ENCODE measurements at regions not wholly inside any gene's neighbourhood (a gene's known extent, or its start where the extent isn't known, plus 50 kb on each side); places are given as distances from the start of the nearest gene placed in this dataset.

DNA sequence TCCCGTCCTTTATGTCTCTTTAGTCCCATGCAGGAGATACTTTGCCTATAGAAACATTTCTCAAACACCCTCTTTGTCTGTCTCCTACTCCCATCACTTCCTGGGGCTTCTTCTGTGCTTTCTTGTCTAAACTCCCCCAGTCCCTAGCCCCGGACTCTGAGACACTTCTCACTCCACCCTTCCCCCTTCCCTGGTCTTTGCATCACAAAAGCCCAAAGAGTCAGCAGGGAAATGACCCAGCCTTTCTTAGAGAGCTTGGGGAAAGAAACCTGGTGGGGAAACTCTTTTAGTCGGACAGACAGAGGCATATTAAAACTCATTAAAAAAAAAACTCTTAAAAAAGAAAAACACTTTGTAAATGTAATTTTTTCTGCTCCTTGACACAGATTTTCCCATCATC, 211.2 kb downstream of the TJP1 start:
- no peaks in the 10 kb centered on the region for H3K4me1 Mint-ChIP-seq (ENCODE audit: low read depth, unreplicated experiment)
- H3K36me3 Mint-ChIP-seq (ENCODE audit: insufficient read depth, unreplicated experiment), result no peaks in the 10 kb centered on the region
- BruUV-seq (replicated peaks), result no TSS peak
- TF ChIP-seq, protein P1, sequence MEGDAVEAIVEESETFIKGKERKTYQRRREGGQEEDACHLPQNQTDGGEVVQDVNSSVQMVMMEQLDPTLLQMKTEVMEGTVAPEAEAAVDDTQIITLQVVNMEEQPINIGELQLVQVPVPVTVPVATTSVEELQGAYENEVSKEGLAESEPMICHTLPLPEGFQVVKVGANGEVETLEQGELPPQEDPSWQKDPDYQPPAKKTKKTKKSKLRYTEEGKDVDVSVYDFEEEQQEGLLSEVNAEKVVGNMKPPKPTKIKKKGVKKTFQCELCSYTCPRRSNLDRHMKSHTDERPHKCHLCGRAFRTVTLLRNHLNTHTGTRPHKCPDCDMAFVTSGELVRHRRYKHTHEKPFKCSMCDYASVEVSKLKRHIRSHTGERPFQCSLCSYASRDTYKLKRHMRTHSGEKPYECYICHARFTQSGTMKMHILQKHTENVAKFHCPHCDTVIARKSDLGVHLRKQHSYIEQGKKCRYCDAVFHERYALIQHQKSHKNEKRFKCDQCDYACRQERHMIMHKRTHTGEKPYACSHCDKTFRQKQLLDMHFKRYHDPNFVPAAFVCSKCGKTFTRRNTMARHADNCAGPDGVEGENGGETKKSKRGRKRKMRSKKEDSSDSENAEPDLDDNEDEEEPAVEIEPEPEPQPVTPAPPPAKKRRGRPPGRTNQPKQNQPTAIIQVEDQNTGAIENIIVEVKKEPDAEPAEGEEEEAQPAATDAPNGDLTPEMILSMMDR (IDR thresholded peaks at IDR 0.05; ENCODE audit: unreplicated experiment), result no peak
- intact Hi-C loops (cut with micrococcal nuclease; ENCODE audit: unreplicated experiment), result no loop called here
- H3K4me3 Mint-ChIP-seq (ENCODE audit: low read depth, unreplicated experiment), result no peak overlapping the region
- DNase-seq, result no peak
- H3K27me3 Mint-ChIP-seq (ENCODE audit: unreplicated experiment), result peaks cover 26% of the 10 kb centered on the region
- no peaks in the 10 kb centered on the region for H3K9me3 Mint-ChIP-seq (ENCODE audit: low read depth, unreplicated experiment)
- H3K27ac Mint-ChIP-seq (ENCODE audit: unreplicated experiment), result no peak overlapping the region
- CTCF ChIA-PET, result no interaction called here

DNA sequence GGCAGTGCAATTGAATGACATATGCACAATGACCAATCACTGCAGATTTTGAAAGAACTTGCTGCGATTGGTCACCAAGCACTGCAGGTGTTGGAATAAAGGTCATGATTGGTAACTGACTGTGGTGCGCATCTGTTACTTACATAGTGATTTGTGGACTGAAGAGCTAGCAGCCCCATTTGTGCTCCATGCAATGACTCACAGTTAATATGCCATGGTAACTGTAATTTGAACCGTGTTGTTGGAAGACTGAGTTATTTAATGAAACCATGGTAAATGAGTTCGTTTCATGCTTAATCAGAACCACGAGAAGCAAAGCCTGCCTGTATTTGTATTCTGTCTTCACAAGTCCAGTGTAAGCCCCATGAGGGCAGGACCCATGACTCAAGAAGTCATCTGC, 220.5 kb downstream of the TJP1 start:
- intact Hi-C loops (cut with micrococcal nuclease; ENCODE audit: unreplicated experiment), result no loop called here
- CTCF ChIA-PET, result no interaction called here
- no peaks in the 10 kb centered on the region for H3K27me3 Mint-ChIP-seq (ENCODE audit: unreplicated experiment)
- no peak overlapping the region for H3K27ac Mint-ChIP-seq (ENCODE audit: unreplicated experiment)
- TF ChIP-seq, protein P1 (IDR thresholded peaks at IDR 0.05; ENCODE audit: unreplicated experiment), result no peak
- no peak for DNase-seq
- H3K4me1 Mint-ChIP-seq (ENCODE audit: low read depth, unreplicated experiment), result no peaks in the 10 kb centered on the region
- no peaks in the 10 kb centered on the region for H3K36me3 Mint-ChIP-seq (ENCODE audit: insufficient read depth, unreplicated experiment)
- no TSS peak for BruUV-seq (replicated peaks)
- no peak overlapping the region for H3K4me3 Mint-ChIP-seq (ENCODE audit: low read depth, unreplicated experiment)
- H3K9me3 Mint-ChIP-seq (ENCODE audit: low read depth, unreplicated experiment), result no peaks in the 10 kb centered on the region

DNA sequence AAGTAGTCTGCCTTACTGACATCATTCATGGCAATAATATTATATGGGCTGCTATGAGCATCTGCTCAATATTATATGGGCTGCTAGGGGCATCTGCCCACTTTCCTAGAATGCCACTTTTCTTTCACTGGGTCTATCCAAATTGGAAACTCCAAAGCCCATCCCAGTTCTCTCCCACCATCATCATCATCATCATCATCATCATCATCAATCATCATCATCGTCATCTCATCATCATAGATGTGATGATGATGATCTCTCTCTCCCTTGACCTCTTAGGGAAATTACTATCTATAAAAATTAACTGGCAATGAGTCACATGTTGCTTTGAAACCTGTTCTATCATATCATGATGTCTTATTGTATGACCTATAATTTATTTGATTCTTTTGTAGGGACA, 222.0 kb downstream of the TJP1 start:
- intact Hi-C loops (cut with micrococcal nuclease; ENCODE audit: unreplicated experiment), result no loop called here
- H3K4me3 Mint-ChIP-seq (ENCODE audit: low read depth, unreplicated experiment), result no peak overlapping the region
- no peak overlapping the region for H3K27ac Mint-ChIP-seq (ENCODE audit: unreplicated experiment)
- DNase-seq, result no peak
- TF ChIP-seq, protein P1 (IDR thresholded peaks at IDR 0.05; ENCODE audit: unreplicated experiment), result no peak
- BruUV-seq (replicated peaks), result no TSS peak
- H3K36me3 Mint-ChIP-seq (ENCODE audit: insufficient read depth, unreplicated experiment), result no peaks in the 10 kb centered on the region
- CTCF ChIA-PET, result no interaction called here
- H3K4me1 Mint-ChIP-seq (ENCODE audit: low read depth, unreplicated experiment), result no peaks in the 10 kb centered on the region
- H3K9me3 Mint-ChIP-seq (ENCODE audit: low read depth, unreplicated experiment), result no peaks in the 10 kb centered on the region
- H3K27me3 Mint-ChIP-seq (ENCODE audit: unreplicated experiment), result no peaks in the 10 kb centered on the region

DNA sequence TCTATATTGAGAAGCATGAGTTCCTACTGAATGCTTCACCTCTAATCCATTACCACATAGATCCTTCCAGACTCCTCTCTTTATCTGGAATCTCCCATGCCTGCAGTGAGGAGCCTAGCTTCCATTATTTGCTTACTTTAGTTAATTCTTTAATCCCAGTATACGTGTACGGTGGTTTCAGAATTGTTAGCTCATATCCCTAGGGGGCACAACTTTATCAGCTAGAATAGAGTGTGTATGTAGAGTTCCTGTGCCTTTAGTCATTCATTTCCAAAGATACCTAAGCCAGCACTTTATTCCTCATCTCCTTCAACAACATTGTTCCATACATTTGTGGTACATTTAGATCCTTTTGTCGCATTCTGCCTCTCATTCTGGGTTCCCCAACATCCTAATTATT, 226.0 kb downstream of the TJP1 start:
- Mint-ChIP-seq H3K4me1 (ENCODE audit: low read depth, unreplicated experiment) (no peaks in the 10 kb centered on the region), H3K9me3 (ENCODE audit: low read depth, unreplicated experiment) (no peaks in the 10 kb centered on the region), H3K4me3 (ENCODE audit: low read depth, unreplicated experiment) (no peak overlapping the region), H3K27ac (ENCODE audit: unreplicated experiment) (no peak overlapping the region), H3K36me3 (ENCODE audit: insufficient read depth, unreplicated experiment) (no peaks in the 10 kb centered on the region), H3K27me3 (ENCODE audit: unreplicated experiment) (peaks cover 16% of the 10 kb centered on the region)
- no peak for DNase-seq
- no TSS peak for BruUV-seq (replicated peaks)
- CTCF ChIA-PET, result no interaction called here
- intact Hi-C loops (cut with micrococcal nuclease; ENCODE audit: unreplicated experiment), result no loop called here
- TF ChIP-seq, protein P1 (IDR thresholded peaks at IDR 0.05; ENCODE audit: unreplicated experiment), result no peak

DNA sequence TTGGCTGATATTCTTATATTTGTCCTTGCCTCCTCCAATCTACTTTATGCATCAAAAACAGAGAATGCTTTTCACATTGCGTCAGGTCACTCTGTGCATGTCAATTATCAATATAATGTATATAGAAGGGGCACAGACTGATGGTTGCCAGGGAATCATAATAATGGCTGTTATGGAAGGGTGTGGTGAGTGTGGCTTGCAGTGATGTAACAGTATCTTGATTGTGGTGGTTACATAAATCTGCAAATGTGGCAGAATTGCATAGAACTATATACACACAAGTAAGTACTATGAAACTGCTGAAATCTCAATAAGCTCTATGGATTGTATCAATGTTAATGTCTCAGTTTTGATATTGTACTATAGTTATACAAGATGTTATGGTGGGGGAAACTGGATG, 228.6 kb downstream of the TJP1 start:
- intact Hi-C loops (cut with micrococcal nuclease; ENCODE audit: unreplicated experiment), result no loop called here
- Mint-ChIP-seq H3K36me3 (ENCODE audit: insufficient read depth, unreplicated experiment) (no peaks in the 10 kb centered on the region), H3K27me3 (ENCODE audit: unreplicated experiment) (peaks cover 16% of the 10 kb centered on the region), H3K4me3 (ENCODE audit: low read depth, unreplicated experiment) (no peak overlapping the region), H3K9me3 (ENCODE audit: low read depth, unreplicated experiment) (no peaks in the 10 kb centered on the region), H3K27ac (ENCODE audit: unreplicated experiment) (no peak overlapping the region), H3K4me1 (ENCODE audit: low read depth, unreplicated experiment) (no peaks in the 10 kb centered on the region)
- TF ChIP-seq, protein P1 (IDR thresholded peaks at IDR 0.05; ENCODE audit: unreplicated experiment), result no peak
- DNase-seq, result no peak
- BruUV-seq (replicated peaks), result no TSS peak
- CTCF ChIA-PET, result no interaction called here

Data from Calu3 (cell line).